HEK293 (cell line): ENCODE measurements at regions not wholly inside any gene's neighbourhood (a gene's known extent, or its start where the extent isn't known, plus 50 kb on each side); places are given as distances from the start of the nearest gene placed in this dataset.

ENCODE experiments used
- CTCF ChIA-PET: fragments of 350-600 bp; formaldehyde crosslinking; extraction: SDS; loops from one replicate; lab custom pipeline; 2021; ENCODE audit warnings: antibody characterized with exemption; lab: Yijun Ruan, JAX
- POLR2A ChIA-PET: fragments of 300-600 bp; formaldehyde crosslinking; extraction: SDS; loops from one replicate; lab custom pipeline; 2020; ENCODE audit warnings: antibody characterized with exemption, inconsistent platforms; lab: Yijun Ruan, JAX
- H3K27ac ChIP-seq: fragments of 200-500 bp; sonication (Bioruptor generic); 2 replicates; pipeline ENCODE4 v1.5.1; 2014; ENCODE audit warnings: low read depth, low read length, control low read depth, inconsistent platforms; ENCODE audit errors: extremely low read depth
- H3K36me3 ChIP-seq, 2 experiments: fragments of 200-500 bp in 1 of 2; sonication (Bioruptor generic) in 1 of 2; 1 replicate in 1 of 2; 2 replicates in 1 of 2; pipeline ENCODE4 v1.5.1; 2014 to 2017; ENCODE audit warnings: inconsistent platforms in 2 of 2, low read length in 2 of 2; ENCODE audit not compliant: control insufficient read depth in 2 of 2, insufficient read depth in 1 of 2
- H3K4me1 ChIP-seq: fragments of 200-500 bp; sonication (Bioruptor generic); 2 replicates; pipeline ENCODE4 v1.5.1; 2014; ENCODE audit warnings: mild to moderate bottlenecking, low read length, inconsistent platforms; ENCODE audit not compliant: control insufficient read depth, insufficient read depth
- H3K4me3 ChIP-seq: 2 replicates; pipeline ENCODE4 v1.5.1; 2011; ENCODE audit warnings: low read depth, mild to moderate bottlenecking, control low read depth, low read length, moderate library complexity
- H3K9me3 ChIP-seq: fragments of 200-500 bp; sonication (Bioruptor generic); 2 replicates; pipeline ENCODE4 v1.5.1; 2014; ENCODE audit warnings: low read depth, low read length, inconsistent platforms; ENCODE audit not compliant: control insufficient read depth, insufficient read depth
- GLI2 ChIP-seq: fragments of 450-650 bp; formaldehyde crosslinking; IDR thresholded peaks from 2 replicates; pipeline ENCODE4; 2017; ENCODE audit warnings: missing biosample characterization, missing genetic modification characterization, low read depth, borderline replicate concordance
- KLF7 ChIP-seq: fragments of 450-650 bp; formaldehyde crosslinking; IDR thresholded peaks from 2 replicates; pipeline ENCODE4 v1.5.1; 2016; ENCODE audit warnings: missing biosample characterization, missing genetic modification characterization, borderline replicate concordance
- MYNN ChIP-seq: fragments of 450-650 bp; formaldehyde crosslinking; IDR thresholded peaks from 2 replicates; pipeline ENCODE4 v1.5.1; 2016; ENCODE audit warnings: missing biosample characterization, missing genetic modification characterization, borderline replicate concordance
- SCRT1 ChIP-seq: fragments of 450-650 bp; formaldehyde crosslinking; IDR thresholded peaks from 2 replicates; pipeline ENCODE4 v1.5.1; 2016; ENCODE audit warnings: missing biosample characterization, missing genetic modification characterization, borderline replicate concordance
- TCF7L2 ChIP-seq: IDR thresholded peaks from 2 replicates; pipeline ENCODE4 v1.6.1; 2011; ENCODE audit warnings: low read depth, mild to moderate bottlenecking, inconsistent platforms, low read length, moderate library complexity, borderline replicate concordance
- ZBTB7A ChIP-seq: fragments of 450-650 bp; formaldehyde crosslinking; IDR thresholded peaks from 2 replicates; pipeline ENCODE4 v1.5.1; 2016; ENCODE audit warnings: low read depth, missing biosample characterization, missing genetic modification characterization
- ZEB2 ChIP-seq: fragments of 450-650 bp; formaldehyde crosslinking; IDR thresholded peaks from 2 replicates; pipeline ENCODE4 v1.5.1; 2016; ENCODE audit warnings: missing biosample characterization, missing genetic modification characterization
- ZFP69B ChIP-seq: fragments of 450-650 bp; formaldehyde crosslinking; IDR thresholded peaks from 2 replicates; pipeline ENCODE4 v1.5.1; 2016; ENCODE audit warnings: missing biosample characterization, missing genetic modification characterization
- ZNF132 ChIP-seq: fragments of 450-650 bp; formaldehyde crosslinking; IDR thresholded peaks from 2 replicates; pipeline ENCODE4 v1.5.1; 2017; ENCODE audit warnings: missing biosample characterization, missing genetic modification characterization, borderline replicate concordance
- ZNF133 ChIP-seq: fragments of 450-650 bp; formaldehyde crosslinking; IDR thresholded peaks from 2 replicates; pipeline ENCODE4 v1.5.1; 2016; ENCODE audit warnings: missing biosample characterization, missing genetic modification characterization
- ZNF202 ChIP-seq: fragments of 450-650 bp; formaldehyde crosslinking; IDR thresholded peaks from 2 replicates; pipeline ENCODE4 v1.5.1; 2016; ENCODE audit warnings: missing biosample characterization, missing genetic modification characterization, borderline replicate concordance
- ZNF23 ChIP-seq: fragments of 450-650 bp; formaldehyde crosslinking; IDR thresholded peaks from 2 replicates; pipeline ENCODE4 v1.5.1; 2016; ENCODE audit warnings: missing biosample characterization, missing genetic modification characterization, borderline replicate concordance
- ZNF24 ChIP-seq: fragments of 450-650 bp; formaldehyde crosslinking; IDR thresholded peaks from 2 replicates; pipeline ENCODE4 v1.5.1; 2016; ENCODE audit warnings: missing biosample characterization, missing genetic modification characterization
- ZNF248 ChIP-seq: fragments of 450-650 bp; formaldehyde crosslinking; IDR thresholded peaks from 2 replicates; pipeline ENCODE4 v1.5.1; 2017; ENCODE audit warnings: missing biosample characterization, missing genetic modification characterization
- ZNF560 ChIP-seq: fragments of 450-650 bp; formaldehyde crosslinking; IDR thresholded peaks from 2 replicates; pipeline ENCODE4 v1.5.1; 2017; ENCODE audit warnings: missing biosample characterization, missing genetic modification characterization, borderline replicate concordance
- ZNF610 ChIP-seq: fragments of 450-650 bp; formaldehyde crosslinking; IDR thresholded peaks from 2 replicates; pipeline ENCODE4 v1.5.1; 2016; ENCODE audit warnings: missing biosample characterization, missing genetic modification characterization, borderline replicate concordance
- ZNF768 ChIP-seq: fragments of 450-650 bp; formaldehyde crosslinking; IDR thresholded peaks from 2 replicates; pipeline ENCODE4 v1.5.1; 2018; ENCODE audit warnings: missing biosample characterization, mild to moderate bottlenecking, missing genetic modification characterization
- ZNF776 ChIP-seq: fragments of 450-650 bp; formaldehyde crosslinking; IDR thresholded peaks from 2 replicates; pipeline ENCODE4 v1.5.0; 2017; ENCODE audit warnings: missing biosample characterization, missing genetic modification characterization, borderline replicate concordance
- ZNF785 ChIP-seq: fragments of 450-650 bp; formaldehyde crosslinking; IDR thresholded peaks from 2 replicates; pipeline ENCODE4 v1.5.1; 2016; ENCODE audit warnings: missing biosample characterization, missing genetic modification characterization
- TF ChIP-seq, protein P1 (sequence below): fragments of 450-650 bp; IDR thresholded peaks from 2 replicates; pipeline ENCODE4 v1.5.1; 2018; ENCODE audit warnings: missing biosample characterization, mild to moderate bottlenecking, missing genetic modification characterization
- TF ChIP-seq, protein P2 (sequence below): fragments of 450-650 bp; formaldehyde crosslinking; IDR thresholded peaks from 2 replicates; pipeline ENCODE4 v1.5.1; 2016; ENCODE audit warnings: missing biosample characterization, missing genetic modification characterization
- TF ChIP-seq, protein P3 (sequence below): fragments of 450-650 bp; IDR thresholded peaks from 2 replicates; pipeline ENCODE4 v1.5.1; 2018; ENCODE audit warnings: missing biosample characterization, missing genetic modification characterization
- TF ChIP-seq, protein P4 (sequence below): fragments of 450-650 bp; formaldehyde crosslinking; IDR thresholded peaks from 2 replicates; pipeline ENCODE4 v1.5.1; 2016; ENCODE audit warnings: missing biosample characterization, missing genetic modification characterization
- TF ChIP-seq, protein P5 (sequence below): fragments of 450-650 bp; formaldehyde crosslinking; IDR thresholded peaks from 2 replicates; pipeline ENCODE4 v1.5.1; 2016; ENCODE audit warnings: missing biosample characterization, missing genetic modification characterization
- TF ChIP-seq, protein P6 (sequence below): fragments of 450-650 bp; formaldehyde crosslinking; IDR thresholded peaks from 2 replicates; pipeline ENCODE4 v1.5.1; 2016; ENCODE audit warnings: missing biosample characterization, missing genetic modification characterization

DNA sequence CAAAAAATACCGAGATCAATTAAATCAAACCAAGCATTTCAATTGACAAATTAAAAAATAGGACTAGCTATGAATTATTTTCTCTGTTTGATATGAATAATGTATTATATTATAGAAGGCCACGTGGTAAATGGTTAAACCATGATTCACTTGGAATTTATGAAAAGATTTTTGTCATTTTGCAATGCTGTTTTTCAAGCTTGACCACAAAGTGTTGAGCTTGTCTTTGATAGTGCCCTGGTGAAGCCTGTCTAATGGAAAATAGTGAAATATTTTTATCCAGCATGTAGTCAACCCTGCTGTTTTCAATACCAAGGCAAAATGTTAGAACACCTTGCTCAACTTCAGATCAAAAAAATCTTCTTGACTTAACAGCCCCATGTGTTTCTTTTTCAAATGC is 288.0 kb upstream of the PRMT6 start:
- CTCF ChIA-PET, result no interaction called here
- TF ChIP-seq ZNF133 (tag by site-specific recombination), result no peak
- no peak for TF ChIP-seq MYNN (tag by site-specific recombination)
- TF ChIP-seq, protein P1, sequence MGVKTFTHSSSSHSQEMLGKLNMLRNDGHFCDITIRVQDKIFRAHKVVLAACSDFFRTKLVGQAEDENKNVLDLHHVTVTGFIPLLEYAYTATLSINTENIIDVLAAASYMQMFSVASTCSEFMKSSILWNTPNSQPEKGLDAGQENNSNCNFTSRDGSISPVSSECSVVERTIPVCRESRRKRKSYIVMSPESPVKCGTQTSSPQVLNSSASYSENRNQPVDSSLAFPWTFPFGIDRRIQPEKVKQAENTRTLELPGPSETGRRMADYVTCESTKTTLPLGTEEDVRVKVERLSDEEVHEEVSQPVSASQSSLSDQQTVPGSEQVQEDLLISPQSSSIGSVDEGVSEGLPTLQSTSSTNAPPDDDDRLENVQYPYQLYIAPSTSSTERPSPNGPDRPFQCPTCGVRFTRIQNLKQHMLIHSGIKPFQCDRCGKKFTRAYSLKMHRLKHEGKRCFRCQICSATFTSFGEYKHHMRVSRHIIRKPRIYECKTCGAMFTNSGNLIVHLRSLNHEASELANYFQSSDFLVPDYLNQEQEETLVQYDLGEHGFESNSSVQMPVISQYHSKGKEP (tag by site-specific recombination), result no peak
- no peak for TF ChIP-seq ZNF202
- TF ChIP-seq ZEB2 (tag by site-specific recombination), result no peak
- TF ChIP-seq ZNF610 (tag by site-specific recombination), result no peak
- no peak for TF ChIP-seq GLI2
- TF ChIP-seq, protein P2, sequence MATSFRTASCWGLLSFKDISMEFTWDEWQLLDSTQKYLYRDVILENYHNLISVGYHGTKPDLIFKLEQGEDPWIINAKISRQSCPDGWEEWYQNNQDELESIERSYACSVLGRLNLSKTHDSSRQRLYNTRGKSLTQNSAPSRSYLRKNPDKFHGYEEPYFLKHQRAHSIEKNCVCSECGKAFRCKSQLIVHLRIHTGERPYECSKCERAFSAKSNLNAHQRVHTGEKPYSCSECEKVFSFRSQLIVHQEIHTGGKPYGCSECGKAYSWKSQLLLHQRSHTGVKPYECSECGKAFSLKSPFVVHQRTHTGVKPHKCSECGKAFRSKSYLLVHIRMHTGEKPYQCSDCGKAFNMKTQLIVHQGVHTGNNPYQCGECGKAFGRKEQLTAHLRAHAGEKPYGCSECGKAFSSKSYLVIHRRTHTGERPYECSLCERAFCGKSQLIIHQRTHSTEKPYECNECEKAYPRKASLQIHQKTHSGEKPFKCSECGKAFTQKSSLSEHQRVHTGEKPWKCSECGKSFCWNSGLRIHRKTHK (tag by site-specific recombination), result no peak
- no peak for TF ChIP-seq SCRT1 (tag by site-specific recombination)
- no peak for TF ChIP-seq ZNF785 (tag by site-specific recombination)
- TF ChIP-seq ZNF248 (tag by site-specific recombination), result no peak
- TF ChIP-seq, protein P3, sequence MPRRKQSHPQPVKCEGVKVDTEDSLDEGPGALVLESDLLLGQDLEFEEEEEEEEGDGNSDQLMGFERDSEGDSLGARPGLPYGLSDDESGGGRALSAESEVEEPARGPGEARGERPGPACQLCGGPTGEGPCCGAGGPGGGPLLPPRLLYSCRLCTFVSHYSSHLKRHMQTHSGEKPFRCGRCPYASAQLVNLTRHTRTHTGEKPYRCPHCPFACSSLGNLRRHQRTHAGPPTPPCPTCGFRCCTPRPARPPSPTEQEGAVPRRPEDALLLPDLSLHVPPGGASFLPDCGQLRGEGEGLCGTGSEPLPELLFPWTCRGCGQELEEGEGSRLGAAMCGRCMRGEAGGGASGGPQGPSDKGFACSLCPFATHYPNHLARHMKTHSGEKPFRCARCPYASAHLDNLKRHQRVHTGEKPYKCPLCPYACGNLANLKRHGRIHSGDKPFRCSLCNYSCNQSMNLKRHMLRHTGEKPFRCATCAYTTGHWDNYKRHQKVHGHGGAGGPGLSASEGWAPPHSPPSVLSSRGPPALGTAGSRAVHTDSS (tag by site-specific recombination), result no peak
- no peak for TF ChIP-seq ZNF768 (tag by site-specific recombination)
- no peak for TF ChIP-seq ZFP69B (tag by site-specific recombination)
- TF ChIP-seq ZNF132 (tag by site-specific recombination), result no peak
- POLR2A ChIA-PET, result no interaction called here

DNA sequence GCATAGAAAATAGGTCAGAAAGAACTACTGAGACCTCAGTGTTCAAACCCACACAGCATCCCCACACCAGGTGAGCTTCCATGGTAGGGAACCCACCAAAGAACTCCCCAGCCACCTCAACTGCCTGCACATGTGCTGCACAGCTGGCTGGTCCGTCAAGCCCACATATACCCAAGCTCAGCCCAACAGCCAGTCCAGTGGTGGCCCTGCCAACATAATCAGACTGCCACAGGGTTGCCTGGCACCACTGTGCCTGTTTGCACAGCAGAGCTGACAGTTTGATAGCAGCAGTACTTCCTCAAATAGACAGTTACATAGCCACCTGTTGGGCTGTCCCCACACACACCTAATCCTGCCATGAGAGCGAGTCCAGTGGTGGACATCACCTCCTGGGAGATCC is 283.3 kb upstream of the PRMT6 start:
- no peaks in the 10 kb centered on the region for H3K4me1 ChIP-seq
- H3K27ac ChIP-seq, result no peak overlapping the region
- no peaks in the 10 kb centered on the region for H3K36me3 ChIP-seq
- POLR2A ChIA-PET, result no interaction called here
- TF ChIP-seq ZNF560 (tag by site-specific recombination) (no peak), ZNF23 (tag by site-specific recombination) (no peak), TCF7L2 (no peak), KLF7 (tag by site-specific recombination) (no peak), ZFP69B (tag by site-specific recombination) (no peak), ZBTB7A (tag by site-specific recombination) (no peak), ZNF24 (tag by site-specific recombination) (no peak), ZNF776 (tag by site-specific recombination) (no peak)
- TF ChIP-seq, protein P4, sequence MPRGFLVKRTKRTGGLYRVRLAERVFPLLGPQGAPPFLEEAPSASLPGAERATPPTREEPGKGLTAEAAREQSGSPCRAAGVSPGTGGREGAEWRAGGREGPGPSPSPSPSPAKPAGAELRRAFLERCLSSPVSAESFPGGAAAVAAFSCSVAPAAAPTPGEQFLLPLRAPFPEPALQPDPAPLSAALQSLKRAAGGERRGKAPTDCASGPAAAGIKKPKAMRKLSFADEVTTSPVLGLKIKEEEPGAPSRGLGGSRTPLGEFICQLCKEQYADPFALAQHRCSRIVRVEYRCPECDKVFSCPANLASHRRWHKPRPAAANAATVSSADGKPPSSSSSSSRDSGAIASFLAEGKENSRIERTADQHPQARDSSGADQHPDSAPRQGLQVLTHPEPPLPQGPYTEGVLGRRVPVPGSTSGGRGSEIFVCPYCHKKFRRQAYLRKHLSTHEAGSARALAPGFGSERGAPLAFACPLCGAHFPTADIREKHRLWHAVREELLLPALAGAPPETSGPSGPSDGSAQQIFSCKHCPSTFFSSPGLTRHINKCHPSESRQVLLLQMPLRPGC (tag by site-specific recombination), result no peak
- TF ChIP-seq, protein P5, sequence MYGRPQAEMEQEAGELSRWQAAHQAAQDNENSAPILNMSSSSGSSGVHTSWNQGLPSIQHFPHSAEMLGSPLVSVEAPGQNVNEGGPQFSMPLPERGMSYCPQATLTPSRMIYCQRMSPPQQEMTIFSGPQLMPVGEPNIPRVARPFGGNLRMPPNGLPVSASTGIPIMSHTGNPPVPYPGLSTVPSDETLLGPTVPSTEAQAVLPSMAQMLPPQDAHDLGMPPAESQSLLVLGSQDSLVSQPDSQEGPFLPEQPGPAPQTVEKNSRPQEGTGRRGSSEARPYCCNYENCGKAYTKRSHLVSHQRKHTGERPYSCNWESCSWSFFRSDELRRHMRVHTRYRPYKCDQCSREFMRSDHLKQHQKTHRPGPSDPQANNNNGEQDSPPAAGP (tag by site-specific recombination), result no peak
- TF ChIP-seq, protein P6, sequence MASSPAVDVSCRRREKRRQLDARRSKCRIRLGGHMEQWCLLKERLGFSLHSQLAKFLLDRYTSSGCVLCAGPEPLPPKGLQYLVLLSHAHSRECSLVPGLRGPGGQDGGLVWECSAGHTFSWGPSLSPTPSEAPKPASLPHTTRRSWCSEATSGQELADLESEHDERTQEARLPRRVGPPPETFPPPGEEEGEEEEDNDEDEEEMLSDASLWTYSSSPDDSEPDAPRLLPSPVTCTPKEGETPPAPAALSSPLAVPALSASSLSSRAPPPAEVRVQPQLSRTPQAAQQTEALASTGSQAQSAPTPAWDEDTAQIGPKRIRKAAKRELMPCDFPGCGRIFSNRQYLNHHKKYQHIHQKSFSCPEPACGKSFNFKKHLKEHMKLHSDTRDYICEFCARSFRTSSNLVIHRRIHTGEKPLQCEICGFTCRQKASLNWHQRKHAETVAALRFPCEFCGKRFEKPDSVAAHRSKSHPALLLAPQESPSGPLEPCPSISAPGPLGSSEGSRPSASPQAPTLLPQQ (tag by site-specific recombination), result no peak
- no peaks in the 10 kb centered on the region for H3K9me3 ChIP-seq
- CTCF ChIA-PET, result no interaction called here
- no peak overlapping the region for H3K4me3 ChIP-seq

More for the DNA sequence above, 288.0 kb upstream of the PRMT6 start:
- Histone ChIP-seq H3K36me3 (no peaks in the 10 kb centered on the region), H3K27ac (no peak overlapping the region), H3K4me1 (no peaks in the 10 kb centered on the region), H3K9me3 (no peaks in the 10 kb centered on the region), H3K4me3 (no peak overlapping the region)
